Liver (tissue), 8 donors: ENCODE measurements at regions not wholly inside any gene's neighbourhood (a gene's known extent, or its start where the extent isn't known, plus 50 kb on each side); places are given as distances from the start of the nearest gene placed in this dataset.
A peak's percentile ranks its signal among the peaks of the same experiment; 100 is the strongest.

Experiments used
- DNase-seq: peaks from one replicate; pipeline ENCODE4 v3.0.0-alpha.2; 2017; ENCODE audit warnings: low spot score
- H3K27ac ChIP-seq, 2 donors: one replicate each; pipeline ENCODE4 v1.7.0; 2013; ENCODE audit warnings: inconsistent platforms in 2 of 2, low read length in 2 of 2, control low read depth in 1 of 2, low read depth in 1 of 2, mild to moderate bottlenecking in 1 of 2
- H3K27me3 ChIP-seq, 4 donors: one replicate each; pipeline versions ENCODE4 v1.6.1 to v1.7.0; 2013; ENCODE audit warnings: low read length in 3 of 4, inconsistent platforms in 1 of 4, mild to moderate bottlenecking in 1 of 4, moderate library complexity in 1 of 4; ENCODE audit not compliant: control insufficient read depth in 4 of 4, insufficient read depth in 4 of 4
- H3K36me3 ChIP-seq, 4 donors: one replicate each; pipeline versions ENCODE4 v1.6.1 to v1.7.0; 2013; ENCODE audit warnings: low read length in 3 of 4, mild to moderate bottlenecking in 3 of 4, low read depth in 1 of 4, moderate library complexity in 1 of 4; ENCODE audit not compliant: control insufficient read depth in 4 of 4, insufficient read depth in 3 of 4
- H3K4me1 ChIP-seq, 4 donors: one replicate each; pipeline versions ENCODE4 v1.6.1 to v1.7.0; 2013; ENCODE audit warnings: low read length in 3 of 4, mild to moderate bottlenecking in 3 of 4, moderate library complexity in 1 of 4; ENCODE audit not compliant: control insufficient read depth in 4 of 4, insufficient read depth in 4 of 4
- H3K4me3 ChIP-seq, 3 donors: one replicate each; pipeline versions ENCODE4 v1.6.1 to v1.7.0; 2013; ENCODE audit warnings: low read length in 3 of 3, control low read depth in 1 of 3, low read depth in 1 of 3, mild to moderate bottlenecking in 1 of 3
- H3K9ac ChIP-seq, 2 donors: one replicate each; pipeline ENCODE4 v1.7.0; 2013; ENCODE audit warnings: low read length in 2 of 2, mild to moderate bottlenecking in 2 of 2, moderate library complexity in 2 of 2, control low read depth in 1 of 2, low read depth in 1 of 2
- H3K9me3 ChIP-seq, 4 donors: one replicate each; pipeline versions ENCODE4 v1.6.1 to v1.7.0; 2013; ENCODE audit warnings: low read length in 3 of 4; ENCODE audit not compliant: control insufficient read depth in 4 of 4
- ATF3 ChIP-seq: IDR thresholded peaks from 2 replicates; pipeline ENCODE4 v1.6.1; 2016; ENCODE audit warnings: antibody characterized with exemption
- EGR1 ChIP-seq, 2 donors: IDR thresholded peaks; 2 replicates each; pipeline ENCODE4 v1.6.1; 2016 to 2018; ENCODE audit warnings: antibody characterized with exemption in 2 of 2, low read depth in 2 of 2
- FOXA1 ChIP-seq: IDR thresholded peaks from 2 replicates; pipeline ENCODE4 v1.6.1; 2016; ENCODE audit warnings: antibody characterized with exemption
- FOXA2 ChIP-seq: IDR thresholded peaks from 2 replicates; pipeline ENCODE4 v1.6.1; 2016; ENCODE audit warnings: antibody characterized with exemption
- GABPA ChIP-seq, 2 donors: IDR thresholded peaks in 1 of 2; conservative IDR thresholded peaks in 1 of 2; 2 replicates each; pipeline ENCODE4 v1.6.1; 2016; ENCODE audit warnings: antibody characterized with exemption in 2 of 2, mild to moderate bottlenecking in 1 of 2, moderate library complexity in 1 of 2
- HNF4A ChIP-seq, 2 donors: conservative IDR thresholded peaks; 2 replicates each; pipeline ENCODE4 v1.6.1; 2016; ENCODE audit warnings: antibody characterized with exemption in 2 of 2, mild to moderate bottlenecking in 2 of 2
- HNF4G ChIP-seq: IDR thresholded peaks from 2 replicates; pipeline ENCODE4 v1.6.1; 2016; ENCODE audit warnings: antibody characterized with exemption
- JUND ChIP-seq, 2 donors: IDR thresholded peaks; 2 replicates each; pipeline ENCODE4 v1.6.1; 2016; ENCODE audit warnings: antibody characterized with exemption in 2 of 2
- NR2F2 ChIP-seq: IDR thresholded peaks from 2 replicates; pipeline ENCODE4 v1.6.1; 2016; ENCODE audit warnings: antibody characterized with exemption
- RAD21 ChIP-seq, 2 donors: IDR thresholded peaks; 2 replicates each; pipeline ENCODE4 v1.6.1; 2016; ENCODE audit warnings: antibody characterized with exemption in 2 of 2, mild to moderate bottlenecking in 2 of 2
- REST ChIP-seq: IDR thresholded peaks from 2 replicates; pipeline ENCODE4 v1.6.1; 2016; ENCODE audit warnings: antibody characterized with exemption, mild to moderate bottlenecking
- RXRA ChIP-seq, 2 donors: IDR thresholded peaks; 2 replicates each; pipeline ENCODE4 v1.6.1; 2017 to 2018; ENCODE audit warnings: antibody characterized with exemption in 2 of 2, mild to moderate bottlenecking in 1 of 2
- SP1 ChIP-seq: IDR thresholded peaks from 2 replicates; pipeline ENCODE4 v1.6.1; 2018; ENCODE audit warnings: antibody characterized with exemption, mild to moderate bottlenecking
- TAF1 ChIP-seq: conservative IDR thresholded peaks from 2 replicates; pipeline ENCODE4 v1.6.1; 2016; ENCODE audit warnings: antibody characterized with exemption, mild to moderate bottlenecking
- YY1 ChIP-seq: IDR thresholded peaks from 2 replicates; pipeline ENCODE4 v1.6.1; 2016; ENCODE audit warnings: antibody characterized with exemption, mild to moderate bottlenecking
- ZBTB33 ChIP-seq: IDR thresholded peaks from 2 replicates; pipeline ENCODE4 v1.6.1; 2016; ENCODE audit warnings: antibody characterized with exemption
- WGBS: extraction: QIAGEN DNeasy Blood & Tissue Kit; methylation state at CpG from one replicate; pipeline ENCODE4 v1.1.7; 2013; 5-methylcytosine and 5-hydroxymethylcytosine counted together
- TF ChIP-seq, protein P1 (sequence below): IDR thresholded peaks from 2 replicates; pipeline ENCODE4 v1.6.1; 2016; ENCODE audit warnings: antibody characterized with exemption
- TF ChIP-seq, protein P2 (sequence below): fragments of 150-350 bp; IDR thresholded peaks from 2 replicates; pipeline ENCODE4 v1.5.1; 2017; ENCODE audit warnings: improper control_type of control experiment, low read depth, low read length; ENCODE audit not compliant: missing input control
- donor health status: healthy.
- donor health status: healthy.
- donor health status: healthy.
- donor health status: healthy.
- donor health status: healthy.

GRCh38 chr10:130435961-130436360 lies 299.8 kb downstream of the GLRX3 start:
- Histone ChIP-seq H3K27ac (no peak overlapping the region), H3K4me1 (no peaks in the 10 kb centered on the region), H3K4me3 (no peak overlapping the region), H3K9ac (no peak overlapping the region), H3K27me3 (peaks cover 0 to 3% (median 0%) of the 10 kb centered on the region in 4 donors), H3K36me3 (no peaks in the 10 kb centered on the region), H3K9me3 (no peaks in the 10 kb centered on the region)
- no peak for DNase-seq
- WGBS: 84% methylated on average over 3 of the region's 3 CpGs
- no peak for TF ChIP-seq JUND (IDR thresholded peaks at IDR 0.05)
- no peak for TF ChIP-seq RAD21 (IDR thresholded peaks at IDR 0.05)
- no peak for TF ChIP-seq HNF4G

DNA sequence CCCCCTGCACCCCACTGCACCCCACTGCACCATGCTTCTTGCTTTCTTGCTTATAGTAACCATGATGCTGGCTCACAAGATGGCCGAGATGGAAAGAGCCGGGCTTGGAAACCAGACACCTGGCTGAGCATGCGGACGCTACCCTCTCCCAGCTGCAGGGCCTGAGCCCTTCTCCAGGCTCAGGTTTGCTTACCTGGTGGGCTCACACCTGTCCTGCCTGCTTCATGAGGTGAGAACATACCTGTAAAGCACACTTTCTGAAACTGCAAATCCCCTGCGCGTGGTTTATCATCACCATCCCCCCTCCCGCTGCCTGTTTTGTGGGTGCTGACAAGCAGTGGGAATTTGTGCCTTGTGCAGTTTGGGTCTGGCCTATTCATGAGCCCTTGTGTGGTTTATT lies 302.7 kb downstream of the GLRX3 start:
- no peaks in the 10 kb centered on the region for H3K4me1 ChIP-seq
- 89% methylated on average over 7 of the region's 7 CpGs for WGBS
- no peaks in the 10 kb centered on the region for H3K36me3 ChIP-seq
- TF ChIP-seq, protein P1, sequence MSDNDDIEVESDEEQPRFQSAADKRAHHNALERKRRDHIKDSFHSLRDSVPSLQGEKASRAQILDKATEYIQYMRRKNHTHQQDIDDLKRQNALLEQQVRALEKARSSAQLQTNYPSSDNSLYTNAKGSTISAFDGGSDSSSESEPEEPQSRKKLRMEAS: no peak
- TF ChIP-seq RAD21 (IDR thresholded peaks at IDR 0.05) (no peak), NR2F2 (no peak), GABPA (IDR thresholded peaks at IDR 0.05 in 1 of 2, conservative IDR thresholded peaks at IDR 0.05 in 1 of 2) (no peak), JUND (IDR thresholded peaks at IDR 0.05) (no peak), SP1 (no peak), HNF4G (no peak), YY1 (no peak), ZBTB33 (no peak), FOXA2 (no peak)
- TF ChIP-seq, protein P2, sequence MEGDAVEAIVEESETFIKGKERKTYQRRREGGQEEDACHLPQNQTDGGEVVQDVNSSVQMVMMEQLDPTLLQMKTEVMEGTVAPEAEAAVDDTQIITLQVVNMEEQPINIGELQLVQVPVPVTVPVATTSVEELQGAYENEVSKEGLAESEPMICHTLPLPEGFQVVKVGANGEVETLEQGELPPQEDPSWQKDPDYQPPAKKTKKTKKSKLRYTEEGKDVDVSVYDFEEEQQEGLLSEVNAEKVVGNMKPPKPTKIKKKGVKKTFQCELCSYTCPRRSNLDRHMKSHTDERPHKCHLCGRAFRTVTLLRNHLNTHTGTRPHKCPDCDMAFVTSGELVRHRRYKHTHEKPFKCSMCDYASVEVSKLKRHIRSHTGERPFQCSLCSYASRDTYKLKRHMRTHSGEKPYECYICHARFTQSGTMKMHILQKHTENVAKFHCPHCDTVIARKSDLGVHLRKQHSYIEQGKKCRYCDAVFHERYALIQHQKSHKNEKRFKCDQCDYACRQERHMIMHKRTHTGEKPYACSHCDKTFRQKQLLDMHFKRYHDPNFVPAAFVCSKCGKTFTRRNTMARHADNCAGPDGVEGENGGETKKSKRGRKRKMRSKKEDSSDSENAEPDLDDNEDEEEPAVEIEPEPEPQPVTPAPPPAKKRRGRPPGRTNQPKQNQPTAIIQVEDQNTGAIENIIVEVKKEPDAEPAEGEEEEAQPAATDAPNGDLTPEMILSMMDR: no peak
- H3K4me3 ChIP-seq: no peak overlapping the region
- peaks cover 0 to 3% (median 0%) of the 10 kb centered on the region in 4 donors for H3K27me3 ChIP-seq
- no peak overlapping the region for H3K9ac ChIP-seq
- H3K27ac ChIP-seq: no peak overlapping the region
- peak; percentile 21 for DNase-seq
- peaks cover 0 to 2% (median 0%) of the 10 kb centered on the region in 4 donors for H3K9me3 ChIP-seq

- Histone ChIP-seq H3K4me3 (no peak overlapping the region), H3K27ac (no peak overlapping the region), H3K9me3 (peaks cover 0 to 2% (median 0%) of the 10 kb centered on the region in 4 donors), H3K4me1 (no peaks in the 10 kb centered on the region), H3K9ac (no peak overlapping the region), H3K27me3 (peaks cover 0 to 3% (median 0%) of the 10 kb centered on the region in 4 donors), H3K36me3 (no peaks in the 10 kb centered on the region)
- TF ChIP-seq RAD21 (IDR thresholded peaks at IDR 0.05): no peak
- no peak for TF ChIP-seq TAF1
- TF ChIP-seq RXRA (IDR thresholded peaks at IDR 0.05): no peak
- TF ChIP-seq ZBTB33: no peak
- no peak for TF ChIP-seq HNF4A (conservative IDR thresholded peaks at IDR 0.05)
- TF ChIP-seq FOXA1: no peak
- TF ChIP-seq EGR1 (IDR thresholded peaks at IDR 0.05; ENCODE audit: low read depth in 2 of 2): no peak
- no peak for TF ChIP-seq HNF4G
- no peak for TF ChIP-seq NR2F2
- no peak for TF ChIP-seq ATF3
- TF ChIP-seq, protein P1: no peak
- TF ChIP-seq YY1: no peak
- TF ChIP-seq GABPA (IDR thresholded peaks at IDR 0.05 in 1 of 2, conservative IDR thresholded peaks at IDR 0.05 in 1 of 2): no peak
- no peak for TF ChIP-seq REST
- no peak for TF ChIP-seq SP1
- no peak for TF ChIP-seq JUND (IDR thresholded peaks at IDR 0.05)
- WGBS: 85% methylated on average over 6 of the region's 6 CpGs
- DNase-seq: peak; percentile 24
These were observed 303.6 kb downstream of the GLRX3 start for GRCh38 chr10:130439766-130440165.
